SKM-1 treated with dmso at 0.1 percent for 144 hours (cell line): ENCODE measurements at regions not wholly inside any gene's neighbourhood (a gene's known extent, or its start where the extent isn't known, plus 50 kb on each side); places are given as distances from the start of the nearest gene placed in this dataset.

Source experiments
- DNase-seq: peaks from one replicate; lab custom pipeline; 2025; ENCODE audit not compliant: unreplicated experiment; lab: John Stamatoyannopoulos, UW

DNA sequence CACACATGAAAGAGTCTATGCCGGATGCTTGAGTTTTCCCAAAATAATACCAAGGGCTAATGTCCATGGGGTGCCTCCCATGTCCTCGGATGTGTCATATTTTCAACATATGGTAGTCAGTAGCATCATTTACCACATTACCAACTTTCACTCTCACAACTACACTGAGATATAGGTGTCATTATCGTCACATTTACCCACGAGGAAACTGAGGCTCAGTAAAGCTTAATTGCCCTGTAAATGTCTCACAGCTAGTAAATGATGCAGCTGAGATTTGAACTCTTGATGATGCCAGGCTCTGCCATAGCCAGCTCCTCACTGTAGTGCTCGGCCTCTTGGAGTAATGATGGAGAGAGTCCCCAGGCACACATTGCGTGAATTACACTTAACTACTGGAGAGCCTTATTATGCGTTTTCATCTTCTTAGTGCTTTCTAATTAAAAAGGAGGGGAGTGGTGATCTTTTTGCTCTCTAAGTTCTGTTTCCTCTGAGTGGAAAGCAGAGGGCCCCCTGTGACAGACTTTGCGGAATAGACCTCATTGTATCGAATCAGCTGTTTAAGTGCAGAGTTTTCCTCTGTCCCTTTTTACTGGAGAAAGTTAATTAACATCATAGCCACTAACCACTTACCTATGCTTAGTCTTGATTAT lies 142.0 kb upstream of the SLCO3A1 start:
- no peak for DNase-seq

GRCh38 chr15:91712286-91712685 lies 141.2 kb upstream of the SLCO3A1 start:
- no peak for DNase-seq

DNA sequence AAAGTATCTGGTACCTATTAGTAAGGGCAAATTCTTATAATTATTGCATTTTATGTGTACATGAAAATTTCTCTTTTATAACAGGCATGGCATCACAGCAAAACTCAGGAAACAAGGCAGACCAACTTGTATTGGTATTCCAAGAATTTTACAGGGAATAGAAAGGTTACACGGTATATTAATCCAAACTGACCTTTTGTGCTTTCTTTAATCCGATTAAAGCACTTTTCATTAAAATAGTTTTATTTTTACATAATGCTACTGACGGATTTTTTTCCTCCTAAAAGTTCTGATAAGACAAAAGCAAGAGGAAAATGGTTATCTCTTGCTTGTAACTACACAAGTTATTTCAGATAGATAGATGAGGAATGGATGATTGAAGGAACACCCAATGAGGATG lies 137.0 kb upstream of the SLCO3A1 start:
- no peak for DNase-seq

DNA sequence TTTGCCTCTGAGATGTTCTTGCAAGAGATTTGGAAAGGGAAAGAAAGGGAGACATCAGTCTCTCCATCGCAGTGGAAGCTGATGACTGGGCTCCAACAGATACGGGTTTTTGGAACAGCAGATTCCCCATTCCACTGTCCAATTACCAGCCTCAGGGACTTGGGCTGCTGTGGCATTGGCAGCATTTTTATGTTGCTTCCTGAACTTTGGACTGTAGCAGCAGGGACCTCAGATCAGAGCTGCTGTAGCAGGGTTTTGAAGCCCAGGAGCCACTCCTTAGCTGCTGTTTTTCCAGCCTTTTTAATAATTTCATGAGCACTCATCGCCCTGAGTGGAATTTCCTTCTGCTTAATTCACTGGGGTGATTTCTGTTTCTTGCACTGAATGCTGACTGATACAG lies 135.7 kb upstream of the SLCO3A1 start:
- DNase-seq = no peak

DNA sequence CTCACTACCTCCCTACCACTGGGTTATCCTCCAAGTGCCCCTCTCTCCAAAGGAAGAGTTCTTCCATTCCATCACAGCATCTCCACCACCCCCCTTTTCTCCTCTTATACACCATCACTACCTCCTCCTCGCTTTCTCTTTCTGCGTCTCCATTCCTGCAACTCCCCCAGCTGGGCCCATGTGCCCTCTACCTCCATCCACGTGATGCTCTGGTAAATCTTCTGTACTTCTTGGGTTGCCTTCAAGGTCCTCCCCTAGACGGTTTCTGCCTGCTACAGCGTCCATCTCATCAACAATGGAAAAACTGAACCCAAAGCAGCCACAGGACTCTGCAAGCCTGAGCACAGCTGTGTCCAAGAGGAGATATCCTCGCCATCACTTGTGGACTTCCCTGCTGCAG lies 129.5 kb upstream of the SLCO3A1 start:
- DNase-seq = no peak

GRCh38 chr15:91733661-91734060 lies 119.8 kb upstream of the SLCO3A1 start:
- no peak for DNase-seq

DNA sequence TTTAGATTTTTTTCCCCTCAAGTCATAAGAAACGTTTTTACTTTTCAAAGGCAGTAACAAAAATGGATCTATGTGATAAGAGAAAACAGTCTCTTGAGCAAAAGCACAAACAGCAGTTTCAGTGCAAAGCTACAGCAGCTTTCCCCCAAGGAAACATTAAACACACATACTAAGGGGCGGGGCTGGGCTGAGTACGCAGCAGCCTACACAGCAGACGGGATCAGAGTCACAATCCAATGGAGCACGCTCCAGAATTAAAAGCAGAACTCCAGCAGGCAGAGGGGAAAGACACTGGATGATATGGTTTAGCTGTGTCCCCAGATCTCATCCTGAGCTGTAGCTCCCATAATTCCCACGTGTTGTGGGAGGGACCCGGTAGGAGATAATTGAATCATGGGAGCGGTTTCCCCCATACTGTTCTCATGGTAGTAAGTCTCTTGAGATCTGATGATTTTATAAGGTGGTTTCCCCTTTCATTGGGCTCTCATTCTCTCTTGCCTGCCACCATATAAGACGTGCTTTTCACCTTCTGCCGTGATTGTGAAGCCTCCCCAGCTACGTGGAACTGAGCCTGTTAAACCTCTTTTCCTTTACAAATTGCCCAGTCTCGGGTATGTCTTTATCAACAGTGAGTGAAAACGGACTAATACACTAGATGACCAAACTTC lies 116.2 kb upstream of the SLCO3A1 start:
- no peak for DNase-seq

DNA sequence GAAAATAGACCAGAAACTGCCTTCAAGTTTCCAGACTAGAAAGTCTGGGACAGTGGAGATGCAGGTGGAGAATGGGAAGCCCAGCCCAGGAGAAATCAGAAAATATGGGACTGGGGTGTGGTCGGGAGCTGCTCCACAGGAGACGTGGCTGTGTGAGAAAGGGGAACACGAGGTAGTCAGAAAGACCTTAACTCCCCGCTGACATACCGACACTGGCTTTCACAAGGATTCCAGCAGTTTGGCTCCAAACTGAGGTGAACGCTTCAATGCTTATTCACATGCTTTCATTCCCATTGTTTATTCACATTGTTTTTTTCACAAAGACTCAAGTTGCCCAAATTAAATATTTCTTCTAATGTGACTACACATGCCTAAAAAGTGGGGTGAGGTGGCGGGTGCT lies 111.5 kb upstream of the SLCO3A1 start:
- DNase-seq = no peak

DNA sequence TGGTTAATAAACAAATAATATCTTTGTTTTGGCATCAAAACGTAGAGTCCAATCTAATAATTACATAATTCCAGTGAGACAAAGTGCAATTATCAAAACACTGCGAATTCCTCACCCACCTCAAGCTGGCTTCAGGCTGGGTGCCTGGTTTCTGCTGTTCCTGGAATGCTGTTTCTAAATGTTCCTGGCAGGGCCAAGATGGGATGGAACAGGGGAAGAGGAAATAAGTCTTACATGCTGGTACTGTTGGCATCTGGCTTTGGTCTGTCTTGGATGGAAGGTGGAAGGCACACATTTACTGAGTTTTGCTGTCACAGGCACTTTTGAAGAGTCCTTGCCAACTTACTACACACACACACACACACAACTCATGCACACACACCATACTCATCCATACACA lies 101.9 kb upstream of the SLCO3A1 start:
- DNase-seq = no peak

- DNase-seq = no peak
Measured at GRCh38 chr15:91752081-91752785, 101.3 kb upstream of the SLCO3A1 start.

DNA sequence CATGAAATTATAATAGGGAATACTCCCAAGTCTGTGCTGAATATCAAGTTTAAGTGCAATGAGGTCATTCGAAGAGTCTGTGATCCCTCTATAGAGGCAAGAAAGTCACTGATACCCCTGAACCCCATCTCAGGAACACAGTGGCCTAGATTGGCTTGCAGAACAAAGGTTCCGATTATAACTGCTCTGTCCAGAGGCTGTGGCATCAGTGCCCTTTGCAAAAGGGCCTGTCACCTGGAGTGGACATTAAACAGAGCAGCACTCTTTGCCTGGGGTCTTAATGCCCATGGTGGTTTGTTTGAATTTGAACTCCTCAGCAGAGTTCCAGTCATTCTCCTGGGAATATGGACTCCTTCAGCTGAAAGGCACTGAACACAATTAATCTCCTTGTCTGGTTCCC lies 93.9 kb upstream of the SLCO3A1 start:
- no peak for DNase-seq

DNA sequence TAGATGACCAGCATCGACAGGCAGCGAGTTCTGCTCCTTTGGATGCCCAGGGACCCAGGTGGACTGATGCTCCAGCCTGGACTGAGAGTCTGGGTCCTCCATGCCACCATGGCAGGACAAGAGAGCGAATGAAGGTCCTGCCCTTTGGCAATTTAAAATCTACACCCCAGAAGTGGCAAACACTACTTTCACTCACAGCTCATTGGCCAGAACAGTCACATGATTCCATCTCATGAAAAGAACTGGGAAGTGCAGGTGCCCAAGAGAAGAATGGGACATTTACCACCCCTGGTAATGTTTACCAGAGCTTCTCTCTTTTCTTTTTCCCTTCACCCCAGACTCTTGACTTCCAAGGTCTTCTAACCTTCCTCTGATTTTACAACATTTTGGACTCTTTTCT lies 87.8 kb upstream of the SLCO3A1 start:
- no peak for DNase-seq

DNA sequence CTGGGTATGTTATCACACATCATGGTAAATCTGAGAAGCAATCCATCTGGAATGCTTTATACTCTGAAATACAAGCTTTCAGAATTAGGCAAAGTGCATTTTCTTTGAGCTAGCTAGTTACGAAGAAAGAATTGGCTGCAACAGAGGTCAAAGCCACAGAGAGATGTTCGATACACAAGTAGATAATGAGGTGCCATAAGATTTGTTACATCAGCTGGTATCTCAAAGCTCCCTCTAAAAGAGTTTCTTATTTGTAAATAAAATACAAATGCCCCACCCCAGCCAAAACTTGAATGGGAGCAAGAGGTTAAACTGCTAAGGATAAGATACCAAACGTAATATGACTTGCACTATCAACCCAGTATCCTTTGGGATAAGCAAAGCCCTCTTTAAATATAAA lies 84.0 kb upstream of the SLCO3A1 start:
- DNase-seq = no peak

DNA sequence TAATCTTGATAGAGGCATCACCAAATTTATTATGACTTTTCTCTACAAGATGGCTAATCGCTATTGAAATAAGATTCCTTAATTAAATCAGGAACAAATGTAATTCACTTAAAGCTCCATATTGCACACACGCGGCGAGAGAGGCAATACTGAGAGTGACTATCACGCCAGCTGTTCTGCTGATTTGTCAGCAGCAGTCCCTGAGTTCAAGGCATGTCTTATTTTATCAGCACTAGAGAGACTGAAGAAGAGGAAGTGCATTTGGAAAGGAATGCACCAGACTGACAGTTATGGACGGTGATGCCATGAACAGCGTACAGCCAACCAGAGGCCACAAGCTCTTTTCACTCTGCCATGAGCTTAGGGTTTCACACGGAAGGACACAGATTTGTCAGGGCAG lies 83.6 kb upstream of the SLCO3A1 start:
- no peak for DNase-seq

DNA sequence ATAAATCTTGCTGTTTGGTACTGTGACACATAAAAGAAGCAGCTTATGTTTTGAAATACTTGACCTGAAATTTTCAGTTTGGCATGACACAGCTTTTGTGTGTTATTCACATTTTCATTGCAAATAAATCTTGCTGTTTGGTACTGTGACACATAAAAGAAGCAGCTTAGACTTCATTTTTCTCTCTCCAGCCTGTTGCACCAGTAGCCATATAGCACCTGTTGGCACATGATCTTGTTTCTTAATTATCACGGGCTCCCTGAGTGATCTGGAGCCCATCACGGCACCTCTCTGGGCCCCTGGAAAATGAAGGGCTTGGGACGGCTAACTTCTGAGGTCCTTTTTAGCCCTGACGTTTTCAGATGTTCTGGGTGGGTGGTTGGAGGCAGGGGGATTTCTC lies 77.4 kb upstream of the SLCO3A1 start:
- DNase-seq = no peak

DNA sequence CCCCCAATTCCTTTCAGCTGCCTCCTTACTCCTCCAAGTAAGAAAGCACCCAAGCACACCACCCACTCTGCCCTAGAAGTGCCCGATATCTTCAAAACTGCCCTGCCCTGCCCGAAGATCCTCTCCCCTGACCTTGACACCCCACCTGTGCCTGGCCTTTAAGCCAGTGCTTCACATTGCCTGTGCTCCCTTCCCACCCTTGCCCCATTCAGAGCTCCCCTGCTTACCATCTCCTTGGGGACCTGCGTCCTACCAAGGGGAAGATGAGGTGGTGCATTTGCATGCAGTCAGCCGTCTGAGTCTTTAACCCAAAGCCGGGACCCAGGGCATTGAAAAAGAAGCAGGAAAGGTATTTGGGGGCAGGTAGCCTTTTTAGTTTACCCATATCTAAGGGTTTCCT lies 73.5 kb upstream of the SLCO3A1 start:
- DNase-seq = no peak

DNA sequence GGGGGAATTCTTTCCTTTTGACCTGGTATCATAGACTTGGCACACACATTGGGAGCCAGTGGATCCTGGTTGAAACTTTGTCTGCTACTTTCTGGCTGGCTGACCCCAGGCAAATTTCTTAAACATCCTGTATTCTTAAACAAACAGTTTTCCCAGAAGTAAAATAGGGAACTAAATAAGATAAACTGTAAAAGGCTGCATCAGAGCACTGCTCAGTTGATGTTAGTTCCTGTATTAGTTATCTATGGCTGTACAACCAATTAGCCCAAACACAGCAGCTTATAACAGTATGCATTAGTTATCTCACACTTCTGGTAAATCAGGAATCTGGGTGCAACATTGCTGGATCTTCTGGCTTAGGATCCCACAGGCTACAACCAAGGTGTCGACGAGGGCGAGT lies 73.1 kb upstream of the SLCO3A1 start:
- peak; percentile 63 for DNase-seq

GRCh38 chr15:91782221-91782620 lies 71.3 kb upstream of the SLCO3A1 start:
- peak; percentile 12 for DNase-seq

DNA sequence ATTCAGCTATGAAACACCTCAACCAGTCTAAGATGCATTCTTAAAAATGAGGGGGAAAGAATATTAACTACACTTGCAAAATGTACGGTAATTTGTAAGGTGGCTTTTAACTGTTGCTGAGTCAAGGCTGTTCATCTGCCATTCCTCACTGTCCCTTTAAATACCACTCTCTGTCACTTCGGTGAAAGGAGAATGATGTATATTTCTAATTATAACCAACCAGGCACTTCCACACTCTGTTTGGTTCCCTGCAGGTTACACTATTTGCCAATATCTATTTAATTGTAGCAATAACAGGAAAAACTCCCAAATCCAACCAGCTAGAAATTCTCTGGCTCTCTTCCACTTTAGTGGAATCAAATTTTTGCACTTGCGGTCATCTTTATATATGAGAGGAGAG lies 70.5 kb upstream of the SLCO3A1 start:
- DNase-seq = no peak

DNA sequence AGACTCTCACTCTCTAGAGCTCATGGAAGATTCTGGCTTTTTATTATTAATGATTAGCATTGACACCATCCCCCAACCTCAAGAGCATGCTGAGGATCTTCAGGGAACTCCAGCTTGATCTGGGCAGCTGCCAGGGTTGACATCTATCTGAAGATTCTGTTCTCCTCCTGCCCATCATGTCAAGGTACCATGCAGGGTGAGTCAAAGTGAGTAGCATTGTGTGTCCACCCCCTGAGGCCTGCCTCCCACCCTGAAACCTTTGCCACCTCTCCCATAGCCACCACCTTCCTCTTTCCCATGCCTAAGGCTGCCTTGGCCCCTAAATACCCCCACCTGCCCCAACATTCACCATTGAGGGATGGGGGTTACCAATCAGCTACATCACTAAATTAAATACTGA lies 70.1 kb upstream of the SLCO3A1 start:
- DNase-seq = no peak

DNA sequence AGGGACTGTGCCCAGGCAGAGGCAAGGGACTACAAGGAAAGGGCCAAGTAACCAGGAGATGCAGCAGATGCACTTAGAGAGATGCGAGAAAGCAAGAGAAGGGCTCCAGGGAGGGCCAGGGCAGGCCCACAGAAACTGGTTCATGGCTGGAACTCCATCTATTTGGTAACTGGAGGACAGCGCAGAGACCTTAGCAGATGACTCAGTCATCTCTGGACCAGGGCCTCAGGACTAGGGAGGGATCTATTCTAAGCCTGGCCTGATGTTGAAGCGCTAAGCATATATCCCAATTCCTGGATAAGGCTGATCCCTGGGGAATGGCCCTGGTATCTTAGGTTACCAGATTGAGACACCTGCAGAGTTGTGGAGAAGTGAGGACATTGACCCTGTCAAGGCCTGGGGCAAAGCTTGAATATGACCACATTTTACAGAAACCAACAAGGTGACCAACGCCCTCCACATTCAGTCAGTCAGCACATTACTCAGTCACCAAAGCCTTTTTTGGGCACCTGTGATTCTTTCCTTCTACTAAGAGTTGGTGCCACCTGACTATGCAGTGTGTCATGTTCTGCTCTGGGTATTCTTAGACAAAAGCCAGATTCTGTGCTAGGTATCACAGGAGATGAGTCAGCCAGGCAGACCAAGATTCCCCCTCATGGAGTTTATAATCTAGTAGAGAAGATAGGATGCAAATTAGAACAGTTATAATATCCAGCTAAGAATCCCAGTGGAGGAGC lies 68.4 kb upstream of the SLCO3A1 start:
- DNase-seq = no peak

DNA sequence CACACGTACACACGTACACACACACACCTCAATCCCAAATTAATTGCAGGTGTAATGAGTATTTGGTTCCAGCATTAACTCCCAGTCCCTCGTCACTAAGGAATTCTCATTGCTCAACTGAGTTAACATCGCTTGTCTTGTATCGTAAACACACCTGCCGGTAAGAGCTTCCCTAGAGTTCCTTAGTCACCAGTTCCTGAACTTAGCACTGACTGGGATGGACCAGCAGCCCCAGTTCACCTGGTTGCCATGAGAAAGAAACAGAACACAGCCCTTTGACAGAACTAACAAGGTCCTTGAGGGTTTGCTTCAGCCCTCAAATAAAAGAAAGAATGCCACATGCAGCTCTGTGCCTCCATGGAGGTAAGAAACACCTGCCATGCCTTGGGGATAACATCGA lies 66.3 kb upstream of the SLCO3A1 start:
- no peak for DNase-seq
